Liver (tissue), 3 donors: ENCODE measurements at regions not wholly inside any gene's neighbourhood (a gene's known extent, or its start where the extent isn't known, plus 50 kb on each side); places are given as distances from the start of the nearest gene placed in this dataset.

ENCODE experiments used
- EGR1 ChIP-seq, 2 donors: IDR thresholded peaks; 2 replicates each; pipeline ENCODE4 v1.6.1; 2016 to 2018; ENCODE audit warnings: antibody characterized with exemption in 2 of 2, low read depth in 2 of 2
- SP1 ChIP-seq: IDR thresholded peaks from 2 replicates; pipeline ENCODE4 v1.6.1; 2018; ENCODE audit warnings: antibody characterized with exemption, mild to moderate bottlenecking
- TF ChIP-seq, protein P1 (sequence below): fragments of 150-350 bp; IDR thresholded peaks from 2 replicates; pipeline ENCODE4 v1.5.1; 2017; ENCODE audit warnings: improper control_type of control experiment, low read depth, low read length; ENCODE audit not compliant: missing input control
- donor health status: healthy.
- donor health status: healthy.

DNA sequence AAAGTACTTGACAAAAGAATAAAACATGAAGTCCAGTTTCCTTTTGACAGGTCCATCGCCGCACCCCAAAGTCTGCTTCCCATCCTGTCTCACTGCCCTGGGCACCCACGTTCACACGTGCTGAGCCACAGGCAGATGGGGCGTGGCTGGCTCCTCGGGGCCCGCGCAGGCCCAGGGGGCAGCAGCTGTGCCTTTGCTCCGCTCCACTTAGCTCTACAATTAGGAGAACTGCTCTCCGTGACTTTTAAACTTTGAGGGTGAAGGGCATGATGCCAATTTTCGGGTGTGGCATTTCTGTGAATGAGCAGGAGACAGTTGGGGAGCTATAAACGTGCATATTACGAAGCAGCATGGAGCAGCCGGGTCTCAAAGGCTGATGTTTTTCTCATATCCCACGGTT, 152.4 kb downstream of the TDRD15 start:
- TF ChIP-seq, protein P1, sequence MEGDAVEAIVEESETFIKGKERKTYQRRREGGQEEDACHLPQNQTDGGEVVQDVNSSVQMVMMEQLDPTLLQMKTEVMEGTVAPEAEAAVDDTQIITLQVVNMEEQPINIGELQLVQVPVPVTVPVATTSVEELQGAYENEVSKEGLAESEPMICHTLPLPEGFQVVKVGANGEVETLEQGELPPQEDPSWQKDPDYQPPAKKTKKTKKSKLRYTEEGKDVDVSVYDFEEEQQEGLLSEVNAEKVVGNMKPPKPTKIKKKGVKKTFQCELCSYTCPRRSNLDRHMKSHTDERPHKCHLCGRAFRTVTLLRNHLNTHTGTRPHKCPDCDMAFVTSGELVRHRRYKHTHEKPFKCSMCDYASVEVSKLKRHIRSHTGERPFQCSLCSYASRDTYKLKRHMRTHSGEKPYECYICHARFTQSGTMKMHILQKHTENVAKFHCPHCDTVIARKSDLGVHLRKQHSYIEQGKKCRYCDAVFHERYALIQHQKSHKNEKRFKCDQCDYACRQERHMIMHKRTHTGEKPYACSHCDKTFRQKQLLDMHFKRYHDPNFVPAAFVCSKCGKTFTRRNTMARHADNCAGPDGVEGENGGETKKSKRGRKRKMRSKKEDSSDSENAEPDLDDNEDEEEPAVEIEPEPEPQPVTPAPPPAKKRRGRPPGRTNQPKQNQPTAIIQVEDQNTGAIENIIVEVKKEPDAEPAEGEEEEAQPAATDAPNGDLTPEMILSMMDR, result no peak
- TF ChIP-seq EGR1 (IDR thresholded peaks at IDR 0.05; ENCODE audit: low read depth in 2 of 2), result no peak
- no peak for TF ChIP-seq SP1
